CD4-positive, alpha-beta T cell treated with Interleukin-6 for 4 hours (primary cell): ENCODE measurements at regions not wholly inside any gene's neighbourhood (a gene's known extent, or its start where the extent isn't known, plus 50 kb on each side); places are given as distances from the start of the nearest gene placed in this dataset.

ENCODE experiments used
- DNase-seq: peaks from one replicate; pipeline ENCODE4 v3.0.0-alpha.2; 2020; ENCODE audit warnings: mixed read lengths

DNA sequence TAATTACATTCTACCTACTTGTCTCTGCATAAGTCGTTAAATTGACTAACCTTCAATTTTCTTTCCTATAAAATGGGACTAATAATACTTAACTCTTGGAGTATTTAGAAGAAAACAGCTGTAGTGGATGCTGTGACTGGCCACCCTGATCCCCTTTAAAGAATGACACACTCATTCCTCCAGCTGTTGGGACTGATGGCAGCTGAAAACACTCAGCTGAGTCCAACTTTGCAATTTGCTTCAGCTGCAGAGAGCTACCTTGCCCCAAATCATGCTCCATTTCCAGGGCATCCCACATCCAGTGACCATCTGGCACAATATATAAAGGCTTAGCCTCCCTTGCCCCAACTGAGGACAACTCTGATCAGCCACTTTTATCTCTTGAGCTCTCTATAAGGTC lies 89.1 kb downstream of the MID1IP1 start:
- no peak for DNase-seq

DNA sequence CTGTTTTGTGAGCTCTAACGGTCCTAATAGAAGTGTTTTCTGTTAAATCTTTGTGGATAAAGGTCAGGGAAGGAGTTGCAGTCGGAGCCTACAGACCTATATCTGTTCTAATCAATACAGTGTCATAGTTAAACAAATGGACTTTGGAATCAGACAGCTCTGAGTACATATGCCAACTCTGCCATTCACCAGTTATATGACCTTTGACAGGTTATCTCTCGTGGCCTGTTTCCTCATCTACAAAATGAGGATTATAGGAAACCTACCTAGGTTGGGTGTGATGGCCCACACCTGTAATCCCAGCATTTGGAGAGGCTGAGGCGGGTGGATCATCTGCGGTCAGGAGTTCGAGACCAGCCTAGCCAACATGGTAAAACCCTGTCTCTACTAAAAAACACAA lies 89.7 kb downstream of the MID1IP1 start:
- no peak for DNase-seq

DNA sequence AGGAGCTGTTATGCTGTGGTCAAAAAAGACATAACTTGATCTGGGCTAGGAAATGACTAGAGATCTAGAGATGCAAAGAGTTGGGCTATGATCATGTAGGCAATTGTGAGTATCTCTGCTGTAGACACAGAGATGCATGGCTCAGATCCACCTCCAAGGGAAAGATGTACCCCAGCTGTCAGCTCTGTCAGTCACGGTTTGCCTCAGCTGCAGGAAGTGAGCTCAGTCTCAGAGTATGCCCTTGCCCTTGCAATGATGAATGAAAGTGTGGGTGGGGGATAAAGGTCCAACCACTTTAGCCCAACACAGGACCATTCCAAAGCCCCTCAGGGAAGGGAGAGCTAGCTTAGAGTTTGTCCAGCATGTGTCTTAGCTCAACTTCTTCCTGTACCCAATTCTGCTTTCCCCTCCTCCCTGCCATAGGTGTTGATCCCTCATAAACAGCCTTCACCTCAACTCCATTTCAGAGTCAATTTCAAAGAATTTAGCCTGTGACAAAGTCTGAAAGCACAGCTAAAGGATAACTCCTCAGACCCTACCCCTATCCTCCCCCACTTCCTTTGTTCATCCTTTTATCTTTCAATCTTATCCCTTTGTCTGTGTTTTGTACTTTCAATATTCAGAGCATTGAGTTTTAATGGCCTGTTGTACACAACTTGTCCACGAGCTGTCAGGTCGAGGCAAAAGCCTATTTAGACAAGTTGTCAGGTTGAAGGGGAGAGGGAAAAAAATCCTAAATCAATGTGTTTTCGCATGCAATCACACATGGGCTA lies 90.6 kb downstream of the MID1IP1 start:
- DNase-seq = peak; percentile 7

DNA sequence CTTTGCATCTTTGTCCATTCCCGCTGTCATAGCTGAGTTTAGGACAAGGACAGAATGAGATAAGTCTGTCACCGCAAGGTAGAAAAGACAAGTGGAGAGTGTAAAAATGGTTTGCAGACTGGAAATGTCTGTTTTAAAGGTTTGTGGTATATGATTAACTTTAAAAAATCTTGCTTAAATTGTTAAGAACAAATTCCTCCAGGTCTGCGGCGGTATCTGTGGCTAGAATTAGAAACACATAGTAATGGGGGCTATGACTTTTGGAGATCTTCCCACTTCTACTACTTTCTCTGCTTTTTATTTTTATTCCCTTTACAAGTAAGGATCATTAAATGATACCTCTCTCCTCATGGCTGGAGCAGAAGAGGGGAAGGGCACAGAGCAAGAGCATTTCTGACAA lies 92.2 kb downstream of the MID1IP1 start:
- DNase-seq = no peak

DNA sequence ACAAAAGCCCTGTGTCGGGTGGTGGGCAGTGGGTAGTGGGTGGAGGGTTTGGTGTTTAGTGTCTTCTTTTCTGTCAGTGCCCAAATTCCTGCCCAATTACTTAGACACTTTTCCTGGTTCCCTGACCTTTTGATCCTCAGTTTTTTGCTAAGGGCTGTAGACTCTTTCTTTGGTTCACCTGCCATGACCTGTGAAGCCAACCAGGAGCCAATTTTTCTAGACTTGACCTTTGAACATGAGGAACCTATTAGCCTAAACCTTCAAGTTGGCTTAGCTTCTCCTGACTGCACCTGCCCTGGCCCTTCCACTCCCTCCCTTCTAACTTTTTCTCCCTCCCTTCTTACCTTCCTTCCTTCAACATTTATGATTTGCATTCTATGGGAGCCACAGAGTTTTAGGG lies 94.5 kb downstream of the MID1IP1 start:
- no peak for DNase-seq

DNA sequence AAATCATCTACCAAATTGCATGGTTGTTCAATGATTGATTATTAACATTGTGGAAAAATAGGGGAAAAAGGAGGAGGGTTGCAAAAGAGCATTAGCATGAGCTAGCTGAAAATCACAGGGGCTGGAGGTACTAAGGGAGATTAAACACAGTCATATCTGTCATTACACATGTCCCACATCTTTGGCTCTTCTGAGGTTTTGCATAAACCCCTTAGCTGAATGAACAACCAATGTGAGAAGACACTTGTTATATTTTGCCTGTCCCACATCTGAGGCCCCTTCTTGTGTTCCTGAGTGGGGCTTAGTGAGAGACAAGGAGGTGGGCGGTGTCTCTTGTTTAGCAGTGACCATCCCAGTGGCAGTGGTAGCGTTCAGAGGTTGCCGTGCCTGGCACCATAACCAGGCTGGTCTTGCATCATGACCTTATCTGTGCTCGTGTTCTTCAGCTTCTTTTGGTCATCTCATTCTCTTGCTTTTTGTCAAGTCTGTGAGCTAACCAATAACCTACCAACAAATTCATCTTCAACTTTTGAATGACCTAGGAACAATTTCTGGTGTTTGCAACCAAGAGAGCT lies 95.6 kb downstream of the MID1IP1 start:
- no peak for DNase-seq

DNA sequence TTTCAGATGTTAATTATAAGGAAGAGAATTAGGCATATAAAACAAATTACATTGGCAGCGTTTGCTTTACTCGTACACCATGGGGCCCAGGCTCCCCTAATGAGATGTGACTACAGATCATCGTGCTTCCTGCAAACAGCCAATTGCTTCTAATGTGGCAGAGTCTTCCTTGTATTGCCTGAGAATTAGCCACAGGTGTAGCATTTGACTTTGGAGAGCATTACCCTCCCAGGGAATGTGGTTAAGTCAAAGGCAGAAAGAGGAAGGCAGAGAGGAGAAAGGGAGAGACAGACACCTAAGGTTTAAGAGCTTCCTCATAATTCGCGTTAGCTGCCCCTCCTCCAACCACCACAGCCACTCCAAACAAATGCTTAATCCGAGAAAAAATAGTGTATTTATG lies 97.0 kb downstream of the MID1IP1 start:
- no peak for DNase-seq

DNA sequence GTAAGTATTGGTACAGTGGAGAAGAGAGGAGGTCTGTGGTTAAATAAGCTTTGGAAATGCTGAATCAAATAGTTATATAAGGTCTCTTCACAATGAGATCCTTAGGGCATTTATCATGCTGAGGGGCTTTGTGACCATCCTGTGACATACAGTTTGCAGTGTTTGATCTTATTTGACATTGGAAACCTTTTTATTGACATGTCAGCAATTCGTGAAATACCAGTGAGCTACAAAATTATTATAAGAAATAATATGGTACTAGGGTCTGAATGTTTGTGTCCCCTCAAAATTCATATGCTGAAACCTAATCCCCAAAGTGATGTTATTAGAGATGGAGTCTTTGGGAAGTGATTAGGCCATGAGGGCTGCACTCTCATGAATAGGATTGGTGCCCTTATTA lies 98.4 kb downstream of the MID1IP1 start:
- DNase-seq = no peak

DNA sequence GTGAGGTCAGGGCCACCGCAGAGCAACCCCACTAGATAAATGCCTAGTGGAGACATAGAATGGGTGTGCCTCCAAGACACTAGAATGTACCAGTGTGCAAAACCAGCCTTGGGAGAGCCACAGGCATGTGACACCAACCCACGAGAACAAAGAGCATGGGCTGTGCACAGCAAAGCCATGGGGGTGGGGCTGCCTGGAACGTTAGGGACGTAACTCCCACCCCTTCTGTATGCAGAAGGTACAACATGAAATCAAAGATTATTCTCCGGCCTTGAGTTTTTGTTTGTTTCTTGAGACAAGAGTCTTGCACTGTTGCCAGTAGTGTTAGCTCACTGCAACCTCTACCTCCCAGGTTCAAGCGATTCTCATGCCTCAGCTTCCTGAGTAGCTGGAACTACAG lies 99.5 kb downstream of the MID1IP1 start:
- DNase-seq = no peak

DNA sequence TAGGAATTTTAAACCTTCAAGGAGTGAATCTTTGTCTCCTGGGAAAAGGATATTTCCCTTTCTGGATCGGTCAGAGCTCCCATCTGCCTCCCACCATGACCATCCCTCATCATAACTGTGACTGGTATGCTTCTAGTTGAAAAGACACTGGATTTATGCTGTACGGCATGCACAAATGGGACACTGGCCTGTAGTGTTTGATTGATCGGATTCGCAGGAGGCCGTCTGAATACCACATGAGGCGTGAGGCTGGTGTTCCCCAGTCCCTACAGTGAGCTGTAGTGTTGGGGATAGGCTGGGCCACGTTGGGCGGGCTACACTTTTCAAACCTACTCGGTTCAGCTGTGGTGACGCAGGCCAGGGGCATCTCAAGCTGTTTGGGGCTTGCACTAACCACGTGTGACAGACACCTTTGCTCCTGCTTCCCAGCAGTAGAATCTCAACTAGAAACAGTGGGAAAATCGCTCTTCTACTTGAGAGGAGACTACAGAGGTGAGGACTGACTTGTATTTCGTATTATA lies 101.8 kb downstream of the MID1IP1 start:
- DNase-seq = no peak

DNA sequence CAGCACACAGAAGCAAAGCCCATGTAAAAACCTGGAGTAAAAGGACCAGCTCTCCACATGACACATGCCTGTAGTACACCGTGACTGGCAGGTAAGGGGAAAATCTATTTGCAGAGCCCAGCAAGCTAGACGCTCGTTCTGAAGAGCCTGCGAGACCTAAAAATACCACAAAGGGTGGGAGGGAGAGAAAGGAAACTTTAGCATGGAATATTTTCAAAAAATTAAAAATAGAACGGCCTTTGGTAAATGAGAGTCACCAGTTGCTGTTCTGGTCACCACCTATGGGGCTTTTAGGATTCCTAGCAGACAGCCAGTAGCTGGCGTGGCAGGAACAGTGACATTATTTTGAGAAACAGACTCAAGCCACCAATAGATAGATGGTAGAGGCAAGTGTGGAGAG lies 115.5 kb downstream of the MID1IP1 start:
- no peak for DNase-seq

DNA sequence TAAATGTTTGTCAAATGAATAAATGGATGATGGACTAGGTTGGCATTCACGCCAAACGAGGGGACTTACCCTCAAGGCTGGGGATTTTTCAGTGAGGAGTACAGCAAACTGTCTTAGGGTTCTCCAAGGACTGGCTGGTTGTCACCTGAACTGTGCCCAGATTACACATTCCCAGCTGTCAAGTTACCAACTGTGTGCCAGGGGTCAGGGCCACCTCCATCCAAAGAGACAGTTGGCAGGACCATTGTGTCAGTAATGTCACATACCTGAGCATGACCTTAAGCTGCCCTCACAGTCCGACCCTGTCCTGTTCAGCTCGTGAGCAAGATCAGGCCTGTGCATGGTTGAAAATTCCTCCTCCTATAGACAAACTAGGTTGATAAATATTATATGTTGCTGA lies 116.7 kb downstream of the MID1IP1 start:
- no peak for DNase-seq

DNA sequence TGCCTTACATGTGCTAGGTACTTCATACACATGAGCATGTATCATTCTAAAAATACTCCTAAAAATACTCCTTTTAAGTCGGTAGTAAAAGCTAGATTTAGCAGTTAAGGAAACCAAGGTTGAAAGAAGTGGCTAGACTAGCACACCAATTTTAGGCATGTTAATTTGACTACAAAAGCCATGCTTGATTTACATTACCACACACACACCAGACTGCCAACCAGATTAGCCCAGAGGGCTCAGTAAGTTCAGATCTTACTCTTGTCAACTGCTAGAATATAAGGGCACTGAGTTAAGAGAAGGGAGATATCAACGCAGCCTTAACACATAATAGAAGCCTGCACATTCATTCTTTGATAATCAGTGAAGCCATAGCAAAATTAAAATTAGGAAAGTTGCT lies 117.9 kb downstream of the MID1IP1 start:
- DNase-seq = no peak

DNA sequence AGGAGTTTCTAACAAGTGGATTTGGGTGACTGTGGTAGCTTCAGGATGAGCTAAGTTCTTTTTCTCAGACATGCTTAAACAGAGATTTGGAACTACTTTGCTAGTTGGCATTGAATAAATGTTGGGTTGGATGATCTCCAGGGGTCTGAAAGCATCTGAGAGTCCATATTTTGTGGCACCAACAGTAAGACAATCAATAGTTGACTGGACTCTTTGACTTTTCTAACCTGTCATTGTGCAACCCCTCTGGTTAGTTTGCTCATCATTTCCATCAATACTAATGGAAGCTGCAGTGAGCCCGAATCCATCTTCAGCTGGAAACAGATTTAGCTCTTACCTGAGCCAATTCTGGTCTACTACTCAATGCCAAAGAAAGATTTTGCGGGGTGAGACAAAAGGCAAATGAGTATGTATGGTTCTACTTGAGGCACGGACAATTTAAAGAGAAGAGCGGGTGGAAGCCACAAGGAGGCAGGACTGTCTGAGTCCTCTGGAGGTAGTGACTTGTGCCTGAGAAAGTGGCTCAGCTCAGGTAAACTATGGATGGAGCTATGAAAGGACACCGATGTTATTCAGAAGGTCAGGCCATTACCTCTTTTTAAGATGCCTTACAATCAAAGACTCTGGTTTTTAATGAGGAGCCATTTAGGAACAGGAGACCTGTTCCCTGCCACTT lies 118.7 kb downstream of the MID1IP1 start:
- DNase-seq = no peak

DNA sequence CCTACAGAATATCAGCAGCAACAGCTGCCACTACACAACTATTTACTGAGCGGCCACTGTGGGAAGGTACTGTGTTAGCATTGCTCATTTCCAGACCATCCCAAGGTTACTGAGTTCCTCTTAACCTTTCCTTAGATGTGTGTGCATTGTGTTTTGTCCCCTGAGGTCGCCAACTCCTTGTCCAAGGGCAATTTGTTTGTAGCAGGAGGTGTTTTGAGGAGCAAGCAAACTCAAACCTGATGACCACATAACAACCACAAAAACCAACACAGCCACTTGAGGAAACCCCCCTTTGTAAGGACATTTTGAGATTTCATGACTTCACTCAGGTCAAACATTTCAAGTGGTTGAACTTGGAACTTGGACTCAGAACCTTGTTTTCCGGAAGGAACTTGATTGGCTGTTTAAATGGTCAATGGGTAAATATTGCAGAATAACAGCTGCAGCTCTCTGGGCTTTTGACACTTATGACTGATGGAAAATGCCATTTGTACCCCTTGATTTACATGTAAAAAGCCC lies 122.3 kb downstream of the MID1IP1 start:
- DNase-seq = no peak

DNA sequence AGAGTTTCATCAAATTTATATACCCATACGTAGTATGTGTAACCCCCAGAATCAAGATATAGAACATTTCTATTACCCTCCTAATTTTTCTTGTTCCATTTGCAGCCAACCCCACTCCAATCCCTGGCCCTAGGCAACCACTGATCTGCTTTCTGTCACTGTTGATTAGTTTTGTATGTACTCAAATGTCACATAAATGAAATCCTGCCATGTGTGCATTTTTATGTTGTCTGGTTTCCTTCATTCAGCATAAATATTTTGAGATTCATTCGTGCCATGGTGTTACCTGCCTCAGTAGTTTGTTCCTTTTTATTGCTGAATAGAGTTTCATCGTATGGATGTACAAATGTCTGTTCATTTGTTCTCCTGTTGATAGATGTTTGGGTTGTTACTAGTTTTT lies 126.3 kb downstream of the MID1IP1 start:
- no peak for DNase-seq

DNA sequence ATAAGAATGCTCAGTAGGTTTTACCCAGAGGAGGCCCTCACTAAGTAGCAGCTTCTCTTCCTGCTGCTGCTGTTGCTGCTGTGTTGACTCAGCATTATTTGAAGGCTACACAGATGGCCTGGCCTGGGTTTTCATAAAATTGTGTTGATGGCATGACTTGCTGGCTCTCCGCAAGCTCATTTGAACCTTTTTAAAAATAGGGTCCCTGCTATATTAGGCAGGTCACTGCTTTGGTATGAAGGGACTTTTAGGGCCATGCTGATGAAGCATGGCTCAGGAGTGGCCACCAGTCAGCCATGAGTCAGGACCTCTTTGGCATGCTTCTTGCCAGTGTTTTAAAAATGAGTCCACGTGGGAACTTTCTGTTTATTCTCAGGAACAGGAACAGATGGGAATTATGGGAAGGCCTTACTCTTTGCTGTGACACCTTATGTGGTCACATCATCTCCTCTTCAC lies 128.7 kb downstream of the MID1IP1 start:
- DNase-seq = no peak

DNA sequence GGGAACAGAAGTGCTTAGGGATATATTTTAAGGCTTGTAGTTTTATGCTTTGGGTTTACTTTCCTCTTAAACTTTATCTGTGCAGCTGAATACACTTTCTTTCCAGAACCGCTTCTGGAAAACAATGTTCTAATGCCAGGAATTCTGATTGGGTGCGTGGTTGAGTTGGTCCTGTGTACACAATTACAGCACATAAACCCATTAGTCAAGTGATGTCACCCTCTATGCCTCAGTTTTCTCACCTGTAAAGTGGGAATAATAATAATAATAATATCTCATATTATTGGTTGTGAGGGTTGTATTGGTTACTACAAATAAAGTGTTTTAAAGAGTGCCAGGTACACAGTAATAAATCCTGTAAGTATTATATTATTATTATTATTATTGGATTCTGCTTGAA lies 129.2 kb downstream of the MID1IP1 start:
- DNase-seq = no peak

DNA sequence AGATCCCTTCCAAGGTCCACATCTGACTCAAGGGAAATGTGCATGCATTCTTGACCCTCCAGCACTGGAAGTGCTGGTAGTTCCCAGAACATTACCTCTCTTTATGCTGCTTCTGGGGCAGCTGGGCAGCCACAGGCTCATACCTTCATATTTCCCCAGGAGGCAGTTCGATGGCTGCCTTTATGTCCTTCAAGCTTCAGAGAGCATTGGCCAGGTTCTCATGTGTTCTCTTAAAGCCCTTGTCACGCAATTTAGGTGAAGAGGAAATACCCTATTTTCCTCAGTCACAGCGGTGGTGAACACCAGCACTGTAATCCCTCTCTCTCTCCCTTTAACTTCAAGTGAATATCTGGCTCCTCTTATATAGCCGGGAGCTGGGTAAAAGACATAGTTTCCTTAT lies 134.3 kb downstream of the MID1IP1 start:
- DNase-seq = no peak

DNA sequence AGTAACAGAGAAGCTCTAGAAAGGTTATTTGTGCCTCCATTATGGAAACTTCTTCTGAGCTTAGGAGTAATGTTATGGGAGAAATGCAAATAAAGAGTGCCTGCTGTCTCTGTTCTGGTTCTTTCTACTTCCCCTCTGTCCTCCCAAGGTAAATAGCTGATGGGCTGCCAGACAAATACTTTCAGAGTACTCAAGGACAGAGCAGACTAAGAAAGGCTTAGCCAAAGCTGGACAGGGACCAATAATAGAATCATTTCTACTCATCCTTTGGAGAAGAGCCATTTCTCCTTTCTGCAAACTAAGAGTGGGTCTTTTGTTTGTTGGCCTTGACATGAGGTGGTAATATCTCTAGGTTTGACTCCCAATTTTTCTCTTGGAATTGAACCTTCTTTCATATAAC lies 136.1 kb downstream of the MID1IP1 start:
- no peak for DNase-seq

DNA sequence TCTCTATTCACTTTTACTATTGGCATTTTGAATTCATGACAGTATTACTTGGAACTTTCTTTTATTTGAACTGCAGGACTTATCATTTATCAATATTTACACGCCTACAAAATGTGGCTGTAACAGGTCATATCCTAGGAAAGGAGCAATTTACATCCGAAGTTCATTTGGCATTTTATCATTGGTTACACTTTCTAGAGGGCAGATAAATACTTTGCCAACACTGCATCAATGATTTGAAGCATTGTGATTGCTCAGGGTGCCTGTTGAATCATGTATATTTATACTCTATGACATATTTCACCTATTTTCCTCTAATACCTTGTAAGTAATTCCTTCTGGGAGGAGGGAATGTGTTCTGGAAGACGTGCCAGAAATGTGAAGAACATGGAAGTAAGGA lies 136.7 kb downstream of the MID1IP1 start:
- no peak for DNase-seq

DNA sequence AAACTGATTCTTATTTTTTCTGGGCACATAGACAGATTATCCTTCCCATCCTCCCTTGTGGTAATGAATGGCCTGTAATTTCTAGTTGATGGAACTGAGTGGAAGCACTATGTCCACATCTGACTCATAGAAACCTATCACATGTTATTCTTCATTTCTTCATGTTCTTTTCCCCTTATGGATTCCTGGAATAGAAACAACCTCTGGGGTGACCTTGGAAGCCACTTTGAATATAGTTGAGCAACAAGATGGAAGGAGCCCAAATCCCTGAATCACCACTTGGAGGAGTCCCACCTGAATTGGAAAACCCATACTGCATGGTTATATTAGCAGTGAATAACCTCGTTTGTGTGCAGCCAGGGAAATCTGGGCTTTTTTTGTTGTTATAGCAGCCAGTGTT lies 137.8 kb downstream of the MID1IP1 start:
- DNase-seq = no peak

DNA sequence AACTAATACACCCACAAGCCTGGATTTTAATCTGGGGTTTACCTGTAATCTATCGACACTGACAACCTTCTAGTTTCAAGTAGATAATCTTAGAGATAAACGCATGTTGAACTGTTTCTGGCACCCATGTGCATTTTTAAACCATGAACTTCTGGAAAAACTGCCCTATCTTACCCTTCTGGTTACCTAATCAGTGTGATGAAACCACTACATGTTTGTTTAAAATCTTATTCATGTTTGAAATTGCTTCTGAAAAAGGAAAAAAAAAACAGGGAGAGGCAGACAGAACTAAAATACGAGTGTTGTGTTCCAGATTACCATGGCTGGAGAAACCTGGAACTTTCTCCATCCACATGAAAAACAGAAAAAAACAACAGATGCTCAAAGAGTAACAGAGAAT lies 139.3 kb downstream of the MID1IP1 start:
- DNase-seq = no peak

DNA sequence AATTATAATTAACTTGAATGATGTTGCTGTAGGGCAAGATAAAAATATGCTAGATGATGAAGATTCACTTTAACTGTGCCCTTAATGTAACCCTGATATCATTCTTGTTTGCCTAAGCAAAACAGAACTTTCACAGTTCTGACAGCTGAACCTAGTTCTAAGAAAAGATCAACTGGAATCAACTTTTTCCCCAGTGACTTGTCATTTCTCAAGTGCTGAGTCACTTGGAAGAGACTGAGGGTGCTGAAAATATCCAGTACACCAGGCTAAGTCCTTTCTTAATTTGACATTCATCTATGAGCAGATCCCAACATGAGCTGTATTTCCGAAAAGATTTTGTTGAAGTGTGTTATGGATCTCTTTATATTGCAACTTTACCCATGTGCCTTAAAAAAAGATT lies 140.4 kb downstream of the MID1IP1 start:
- no peak for DNase-seq
